Fibroblast of lung (primary cell): ENCODE measurements at regions not wholly inside any gene's neighbourhood (a gene's known extent, or its start where the extent isn't known, plus 50 kb on each side); places are given as distances from the start of the nearest gene placed in this dataset.

ENCODE experiments used
- DNase-seq, 2 donors: peaks; one replicate each; pipeline versions ENCODE4 v3.0.0 to v3.0.0-alpha.2; 2010; ENCODE audit warnings: low read depth in 2 of 2
- H2AFZ ChIP-seq: 2 replicates; pipeline ENCODE4 v1.5.1; 2012; ENCODE audit warnings: low read length, control low read depth, inconsistent platforms
- H3K27ac ChIP-seq: 2 replicates; pipeline ENCODE4 v1.5.1; 2011; ENCODE audit warnings: low read length, control low read depth; ENCODE audit not compliant: insufficient read depth
- H3K27me3 ChIP-seq: 2 replicates; pipeline ENCODE4 v1.5.1; 2011; ENCODE audit warnings: mild to moderate bottlenecking, low read length; ENCODE audit not compliant: control insufficient read depth, insufficient read depth
- H3K36me3 ChIP-seq: 2 replicates; pipeline ENCODE4 v1.5.1; 2011; ENCODE audit warnings: low read length; ENCODE audit not compliant: control insufficient read depth, insufficient read depth
- H3K4me1 ChIP-seq: 2 replicates; pipeline ENCODE4 v1.5.1; 2011; ENCODE audit warnings: low read length; ENCODE audit not compliant: control insufficient read depth, insufficient read depth; ENCODE audit errors: extremely low read depth
- H3K4me2 ChIP-seq: 2 replicates; pipeline ENCODE4 v1.5.1; 2011; ENCODE audit warnings: low read length, control low read depth; ENCODE audit not compliant: insufficient read depth; ENCODE audit errors: extremely low read depth
- H3K4me3 ChIP-seq, 4 experiments: fragments of 200-600 bp in 1 of 4; sonication (generic) in 1 of 4; replicated peaks in 1 of 4; 2 replicates each; pipeline ENCODE4 v1.5.1; 2011 to 2016; ENCODE audit warnings: low read length in 4 of 4, low read depth in 3 of 4, mild to moderate bottlenecking in 3 of 4, control low read depth in 2 of 4, inconsistent platforms in 1 of 4, mixed read lengths in 1 of 4; ENCODE audit not compliant: insufficient read depth in 1 of 4; ENCODE audit errors: control extremely low read depth in 1 of 4
- H3K79me2 ChIP-seq: 2 replicates; pipeline ENCODE4 v1.5.1; 2012; ENCODE audit warnings: mild to moderate bottlenecking, low read length, inconsistent platforms; ENCODE audit not compliant: control insufficient read depth, insufficient read depth
- H3K9ac ChIP-seq: 2 replicates; pipeline ENCODE4 v1.5.1; 2011; ENCODE audit warnings: mild to moderate bottlenecking, low read length, control low read depth; ENCODE audit not compliant: insufficient read depth
- H3K9me3 ChIP-seq: 2 replicates; pipeline ENCODE4 v1.5.1; 2012; ENCODE audit warnings: low read depth, low read length; ENCODE audit not compliant: control insufficient read depth, insufficient read depth
- H4K20me1 ChIP-seq: 2 replicates; pipeline ENCODE4 v1.5.1; 2011; ENCODE audit warnings: low read length; ENCODE audit not compliant: control insufficient read depth, insufficient read depth; ENCODE audit errors: extremely low read depth
- CTCF ChIP-seq, 2 donors: IDR thresholded peaks in 1 of 2; conservative IDR thresholded peaks in 1 of 2; 1 replicate in 1 of 2; 2 replicates in 1 of 2; pipeline ENCODE4 v1.5.1; 2011 to 2012; ENCODE audit warnings: low read length in 2 of 2, control low read depth in 1 of 2, inconsistent platforms in 1 of 2, low read depth in 1 of 2, mild to moderate bottlenecking in 1 of 2
- EZH2 ChIP-seq: IDR thresholded peaks from 2 replicates; pipeline ENCODE4 v1.5.1; 2012; ENCODE audit warnings: low read length, control low read depth, mild to moderate bottlenecking; ENCODE audit errors: missing control alignments

- DNase-seq = no peak
- no peak for TF ChIP-seq CTCF (conservative IDR thresholded peaks at IDR 0.05 in 1 of 2, IDR thresholded peaks at IDR 0.05 in 1 of 2; ENCODE audit: low read depth in 1 of 2, low read length in 2 of 2)
- TF ChIP-seq EZH2 = no peak
- no peaks in the 10 kb centered on the region for H4K20me1 ChIP-seq
- H3K27me3 ChIP-seq = peaks cover 8% of the 10 kb centered on the region
- no peak overlapping the region for H2AFZ ChIP-seq
- H3K79me2 ChIP-seq = no peaks in the 10 kb centered on the region
- no peak overlapping the region for H3K4me2 ChIP-seq
- no peak overlapping the region for H3K27ac ChIP-seq
- no peak overlapping the region for H3K9ac ChIP-seq
- no peak overlapping the region for H3K4me3 ChIP-seq
- no peaks in the 10 kb centered on the region for H3K36me3 ChIP-seq
- H3K4me1 ChIP-seq = no peaks in the 10 kb centered on the region
- no peaks in the 10 kb centered on the region for H3K9me3 ChIP-seq
Observed at GRCh38 chr20:61109221-61109805, 142.7 kb upstream of the CDH4 start.

- Histone ChIP-seq H3K79me2 (no peaks in the 10 kb centered on the region), H3K4me2 (no peak overlapping the region), H4K20me1 (no peaks in the 10 kb centered on the region), H3K9ac (no peak overlapping the region), H3K27ac (no peak overlapping the region), H3K27me3 (peaks cover 6% of the 10 kb centered on the region), H3K36me3 (no peaks in the 10 kb centered on the region), H3K4me1 (no peaks in the 10 kb centered on the region), H3K9me3 (no peaks in the 10 kb centered on the region), H3K4me3 (no peak overlapping the region), H2AFZ (no peak overlapping the region)
- no peak for TF ChIP-seq CTCF (conservative IDR thresholded peaks at IDR 0.05 in 1 of 2, IDR thresholded peaks at IDR 0.05 in 1 of 2; ENCODE audit: low read depth in 1 of 2, low read length in 2 of 2)
- TF ChIP-seq EZH2 = no peak
- peak in 1 of 2 donors; percentile 39 for DNase-seq
Observed at GRCh38 chr20:61112515-61112914, 139.5 kb upstream of the CDH4 start.

- Histone ChIP-seq H3K9me3 (no peaks in the 10 kb centered on the region), H3K27me3 (peaks cover 6% of the 10 kb centered on the region), H3K4me1 (no peaks in the 10 kb centered on the region), H3K4me2 (no peak overlapping the region), H3K79me2 (no peaks in the 10 kb centered on the region), H2AFZ (no peak overlapping the region), H3K27ac (no peak overlapping the region), H3K36me3 (no peaks in the 10 kb centered on the region), H4K20me1 (no peaks in the 10 kb centered on the region), H3K9ac (no peak overlapping the region), H3K4me3 (no peak overlapping the region)
- no peak for DNase-seq
- TF ChIP-seq EZH2 = no peak
- no peak for TF ChIP-seq CTCF (conservative IDR thresholded peaks at IDR 0.05 in 1 of 2, IDR thresholded peaks at IDR 0.05 in 1 of 2; ENCODE audit: low read depth in 1 of 2, low read length in 2 of 2)
Observed at GRCh38 chr20:61113731-61114130, 138.3 kb upstream of the CDH4 start.
